DND-41 (cell line): ENCODE measurements at regions not wholly inside any gene's neighbourhood (a gene's known extent, or its start where the extent isn't known, plus 50 kb on each side); places are given as distances from the start of the nearest gene placed in this dataset.

Experiments
- CTCF ChIP-seq: IDR thresholded peaks from 2 replicates; pipeline ENCODE4 v1.5.1; 2012; ENCODE audit warnings: borderline replicate concordance, low read length, moderate library complexity, mild to moderate bottlenecking; ENCODE audit not compliant: poor library complexity, severe bottlenecking; ENCODE audit errors: extremely low read depth
- EZH2 ChIP-seq: IDR thresholded peaks from 3 replicates; pipeline ENCODE4 v1.6.1; 2012; ENCODE audit warnings: borderline replicate concordance, low read depth, mild to moderate bottlenecking, moderate library complexity, low read length, inconsistent platforms; ENCODE audit not compliant: severe bottlenecking

GRCh38 chr10:7007600-7008190 is 403.1 kb downstream of the SFMBT2 start:
- TF ChIP-seq CTCF, result no peak
- TF ChIP-seq EZH2, result no peak
